ENCODE measurements at regions not wholly inside any gene's neighbourhood (a gene's known extent, or its start where the extent isn't known, plus 50 kb on each side); places are given as distances from the start of the nearest gene placed in this dataset.

GRCh38 chr7:10070899-10071298, 902.8 kb upstream of the PHF14 start:
- H3K4me3 Mint-ChIP-seq (ENCODE audit: unreplicated experiment): no peak overlapping the region
- TF ChIP-seq CTCF (IDR thresholded peaks at IDR 0.05): no peak
- no peaks in the 10 kb centered on the region for H3K36me3 Mint-ChIP-seq (ENCODE audit: unreplicated experiment)

GRCh38 chr7:10075866-10076265, 897.8 kb upstream of the PHF14 start:
- H3K36me3 Mint-ChIP-seq (ENCODE audit: unreplicated experiment): no peaks in the 10 kb centered on the region
- H3K4me3 Mint-ChIP-seq (ENCODE audit: unreplicated experiment): no peak overlapping the region
- TF ChIP-seq CTCF (IDR thresholded peaks at IDR 0.05): no peak
- no peaks in the 10 kb centered on the region for H3K27me3 Mint-ChIP-seq (ENCODE audit: unreplicated experiment)
- H3K9me3 Mint-ChIP-seq (ENCODE audit: unreplicated experiment): no peaks in the 10 kb centered on the region
- peaks cover 5% of the 10 kb centered on the region for H3K4me1 Mint-ChIP-seq (ENCODE audit: unreplicated experiment)
- H3K27ac Mint-ChIP-seq (ENCODE audit: unreplicated experiment): no peak overlapping the region
- DNase-seq (ENCODE audit: extremely low spot score, unreplicated experiment): no peak

More at GRCh38 chr7:10070899-10071298, 902.8 kb upstream of the PHF14 start:
- Mint-ChIP-seq H3K27ac (ENCODE audit: unreplicated experiment) (no peak overlapping the region), H3K9me3 (ENCODE audit: unreplicated experiment) (peaks cover 4% of the 10 kb centered on the region), H3K4me1 (ENCODE audit: unreplicated experiment) (no peaks in the 10 kb centered on the region), H3K27me3 (ENCODE audit: unreplicated experiment) (no peaks in the 10 kb centered on the region)
- no peak for DNase-seq (ENCODE audit: extremely low spot score, unreplicated experiment)

- Mint-ChIP-seq H3K36me3 (ENCODE audit: unreplicated experiment) (no peaks in the 10 kb centered on the region), H3K27me3 (ENCODE audit: unreplicated experiment) (no peaks in the 10 kb centered on the region), H3K4me1 (ENCODE audit: unreplicated experiment) (peaks cover 5% of the 10 kb centered on the region), H3K4me3 (ENCODE audit: unreplicated experiment) (no peak overlapping the region), H3K9me3 (ENCODE audit: unreplicated experiment) (no peaks in the 10 kb centered on the region), H3K27ac (ENCODE audit: unreplicated experiment) (no peak overlapping the region)
- no peak for TF ChIP-seq CTCF (IDR thresholded peaks at IDR 0.05)
- no peak for DNase-seq (ENCODE audit: extremely low spot score, unreplicated experiment)
Measured at GRCh38 chr7:10076660-10077300, 896.9 kb upstream of the PHF14 start.

GRCh38 chr7:10079572-10079971, 894.1 kb upstream of the PHF14 start:
- Mint-ChIP-seq H3K36me3 (ENCODE audit: unreplicated experiment) (no peaks in the 10 kb centered on the region), H3K4me1 (ENCODE audit: unreplicated experiment) (peaks cover 5% of the 10 kb centered on the region), H3K27ac (ENCODE audit: unreplicated experiment) (no peak overlapping the region), H3K27me3 (ENCODE audit: unreplicated experiment) (no peaks in the 10 kb centered on the region), H3K4me3 (ENCODE audit: unreplicated experiment) (no peak overlapping the region), H3K9me3 (ENCODE audit: unreplicated experiment) (no peaks in the 10 kb centered on the region)
- no peak for TF ChIP-seq CTCF (IDR thresholded peaks at IDR 0.05)
- DNase-seq (ENCODE audit: extremely low spot score, unreplicated experiment): no peak

- Mint-ChIP-seq H3K27me3 (ENCODE audit: unreplicated experiment) (no peaks in the 10 kb centered on the region), H3K36me3 (ENCODE audit: unreplicated experiment) (no peaks in the 10 kb centered on the region), H3K27ac (ENCODE audit: unreplicated experiment) (no peak overlapping the region), H3K4me1 (ENCODE audit: unreplicated experiment) (no peaks in the 10 kb centered on the region), H3K9me3 (ENCODE audit: unreplicated experiment) (no peaks in the 10 kb centered on the region), H3K4me3 (ENCODE audit: unreplicated experiment) (no peak overlapping the region)
- no peak for DNase-seq (ENCODE audit: extremely low spot score, unreplicated experiment)
- no peak for TF ChIP-seq CTCF (IDR thresholded peaks at IDR 0.05)
Measured at GRCh38 chr7:10082896-10083295, 890.8 kb upstream of the PHF14 start.
